IPS-20b (cell line): ENCODE measurements at regions not wholly inside any gene's neighbourhood (a gene's known extent, or its start where the extent isn't known, plus 50 kb on each side); places are given as distances from the start of the nearest gene placed in this dataset.

Experiments
- H3K27ac ChIP-seq: one replicate; pipeline ENCODE4 v1.5.1; 2013; ENCODE audit warnings: low read length
- H3K27me3 ChIP-seq: 2 replicates; pipeline ENCODE4 v1.6.1; 2013; ENCODE audit warnings: mild to moderate bottlenecking, low read length, inconsistent platforms; ENCODE audit not compliant: insufficient read depth
- H3K36me3 ChIP-seq: 2 replicates; pipeline ENCODE4 v1.6.1; 2013; ENCODE audit warnings: low read depth, mild to moderate bottlenecking, inconsistent platforms, low read length, moderate library complexity; ENCODE audit not compliant: insufficient read depth
- H3K4me1 ChIP-seq: 2 replicates; pipeline ENCODE4 v1.6.1; 2013; ENCODE audit warnings: mild to moderate bottlenecking, control low read depth, inconsistent platforms, low read length, moderate library complexity; ENCODE audit not compliant: insufficient read depth
- H3K4me3 ChIP-seq: 2 replicates; pipeline ENCODE4 v1.5.1; 2013; ENCODE audit warnings: mild to moderate bottlenecking, low read length, inconsistent platforms
- H3K9ac ChIP-seq: 2 replicates; pipeline ENCODE4 v1.6.1; 2013; ENCODE audit warnings: low read depth, mild to moderate bottlenecking, inconsistent platforms, low read length, moderate library complexity
- H3K9me3 ChIP-seq: 2 replicates; pipeline ENCODE4 v1.6.1; 2013; ENCODE audit warnings: mild to moderate bottlenecking, low read depth, low read length, inconsistent platforms; ENCODE audit not compliant: insufficient read depth

DNA sequence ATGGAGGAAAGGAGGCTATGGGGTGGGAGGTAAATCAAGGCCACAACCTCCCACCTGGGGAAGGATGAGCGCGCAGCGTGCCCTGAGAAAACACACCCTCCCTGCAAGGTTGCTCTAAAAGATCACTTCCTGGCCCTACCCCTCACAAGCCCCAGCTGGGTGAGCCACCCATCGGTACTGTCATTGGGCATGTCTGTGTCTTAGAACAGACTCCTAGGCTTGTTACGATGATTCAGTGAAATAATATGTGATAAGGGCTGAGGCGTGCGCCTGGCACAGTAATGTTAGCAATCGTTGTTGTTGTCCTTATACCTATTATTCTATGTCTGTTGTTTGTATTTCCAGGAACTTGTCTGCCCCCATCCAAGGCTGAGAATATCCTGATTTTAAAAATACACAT is 175.1 kb downstream of the ZFP36L2 start:
- Histone ChIP-seq H3K4me1 (no peaks in the 10 kb centered on the region; the same call in 1 of the 2 replicates), H3K4me3 (no peak overlapping the region), H3K27ac (no peak overlapping the region), H3K9me3 (no peaks in the 10 kb centered on the region), H3K9ac (no peak overlapping the region), H3K36me3 (no peaks in the 10 kb centered on the region), H3K27me3 (no peaks in the 10 kb centered on the region)

DNA sequence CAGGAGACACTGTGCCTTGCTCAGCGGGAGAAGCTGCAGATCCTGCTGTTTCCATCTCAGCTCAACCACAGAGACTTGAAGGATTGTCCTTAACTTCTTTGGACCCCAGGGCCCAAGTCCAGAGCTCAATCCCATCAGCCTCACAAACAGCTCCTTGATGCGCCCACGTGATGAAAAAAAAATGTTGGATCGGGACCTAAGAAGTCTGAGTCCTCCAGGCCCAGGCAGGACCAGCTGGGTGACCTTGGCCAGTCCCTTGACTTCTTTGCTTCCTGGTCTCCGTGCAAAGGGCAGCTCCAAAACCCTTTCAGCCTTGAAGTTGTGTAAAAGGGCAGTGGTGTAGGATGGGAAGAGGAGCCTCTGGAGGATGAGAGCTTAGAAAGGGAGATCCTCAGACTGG is 175.5 kb downstream of the ZFP36L2 start:
- Histone ChIP-seq H3K27me3 (no peaks in the 10 kb centered on the region), H3K4me1 (no peaks in the 10 kb centered on the region; the same call in 1 of the 2 replicates), H3K9me3 (no peaks in the 10 kb centered on the region), H3K27ac (no peak overlapping the region), H3K9ac (no peak overlapping the region), H3K36me3 (no peaks in the 10 kb centered on the region), H3K4me3 (no peak overlapping the region)

DNA sequence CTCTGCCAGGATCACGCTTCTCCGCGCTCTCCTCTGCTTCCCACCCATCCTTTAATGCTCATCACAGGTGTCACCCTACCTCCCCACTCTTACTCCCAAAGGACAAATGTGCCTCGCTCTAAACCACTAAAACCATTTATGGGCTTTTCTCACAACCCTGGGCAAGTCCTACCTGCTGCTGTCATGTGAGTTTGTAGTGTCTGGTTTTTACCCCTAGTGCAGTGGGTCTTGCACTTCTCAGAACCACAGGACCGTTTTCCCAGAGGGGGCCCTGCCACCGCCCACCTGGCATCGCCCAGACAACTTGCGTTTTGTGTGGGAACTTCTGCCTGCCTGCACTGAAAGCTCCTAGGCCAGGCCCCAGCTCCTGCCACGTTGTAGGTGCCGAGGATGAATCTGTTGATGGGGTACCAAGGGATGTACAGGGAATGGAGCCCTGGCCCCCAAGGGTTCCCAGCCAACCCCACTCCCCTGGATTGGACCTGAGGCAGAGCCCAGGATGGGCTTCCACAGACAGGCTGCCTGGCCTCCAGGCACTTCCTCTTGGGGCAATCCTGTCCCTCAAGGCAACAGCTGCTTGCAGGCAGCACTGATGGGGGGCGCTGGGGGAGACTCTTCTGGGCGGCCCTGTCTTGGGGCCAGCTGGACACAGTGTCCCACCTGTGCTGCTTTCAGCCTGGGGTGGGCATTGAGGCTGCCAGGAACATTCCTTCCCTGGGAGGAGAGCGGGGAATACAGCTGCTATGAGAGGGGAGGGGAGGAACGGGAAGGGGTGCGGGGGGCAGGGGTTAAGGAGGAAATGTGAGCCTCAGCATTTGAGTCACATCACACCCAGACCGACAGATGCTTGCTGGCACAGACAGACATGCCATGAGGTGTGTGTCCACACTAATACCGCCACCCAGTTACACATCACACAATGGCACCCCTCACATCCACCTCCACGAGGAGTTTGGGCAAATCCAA is 176.3 kb downstream of the ZFP36L2 start:
- Histone ChIP-seq H3K27me3 (no peaks in the 10 kb centered on the region), H3K9ac (no peak overlapping the region), H3K4me3 (no peak overlapping the region), H3K4me1 (no peaks in the 10 kb centered on the region; the same call in 1 of the 2 replicates), H3K36me3 (no peaks in the 10 kb centered on the region), H3K27ac (no peak overlapping the region), H3K9me3 (no peaks in the 10 kb centered on the region)

DNA sequence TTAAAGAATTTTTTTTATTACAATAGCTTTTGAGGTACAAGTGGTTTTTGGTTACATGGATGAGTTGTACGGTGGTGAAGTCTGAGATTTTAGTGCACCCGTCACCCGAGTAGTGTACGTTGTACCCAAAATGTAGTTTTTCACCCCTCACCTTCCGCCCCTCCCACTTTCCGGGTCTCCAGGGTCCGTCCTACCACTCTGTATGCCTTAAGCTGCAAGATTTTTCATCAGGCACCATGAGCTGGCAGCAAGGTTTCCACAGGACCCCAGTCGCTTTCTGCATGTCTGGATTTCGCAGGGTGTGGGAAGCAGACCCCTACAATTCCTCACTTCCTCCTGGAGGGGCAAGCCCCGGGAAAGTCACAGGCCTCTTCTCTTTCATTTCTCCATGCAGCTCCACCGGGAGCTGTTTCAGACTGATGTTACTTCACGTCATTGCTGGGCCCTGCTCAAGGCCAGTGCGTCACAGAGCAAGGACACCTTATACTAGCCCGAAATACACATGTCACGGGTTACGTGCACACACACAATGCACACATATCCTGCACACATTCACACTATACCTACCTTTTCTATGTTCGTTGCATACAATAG is 179.1 kb downstream of the ZFP36L2 start:
- no peak overlapping the region for H3K27ac ChIP-seq
- no peaks in the 10 kb centered on the region for H3K9me3 ChIP-seq
- H3K4me1 ChIP-seq, result peaks cover under 1% of the 10 kb centered on the region; the same call in 1 of the 2 replicates
- H3K9ac ChIP-seq, result no peak overlapping the region
- no peaks in the 10 kb centered on the region for H3K36me3 ChIP-seq
- H3K4me3 ChIP-seq, result no peak overlapping the region
- H3K27me3 ChIP-seq, result no peaks in the 10 kb centered on the region

DNA sequence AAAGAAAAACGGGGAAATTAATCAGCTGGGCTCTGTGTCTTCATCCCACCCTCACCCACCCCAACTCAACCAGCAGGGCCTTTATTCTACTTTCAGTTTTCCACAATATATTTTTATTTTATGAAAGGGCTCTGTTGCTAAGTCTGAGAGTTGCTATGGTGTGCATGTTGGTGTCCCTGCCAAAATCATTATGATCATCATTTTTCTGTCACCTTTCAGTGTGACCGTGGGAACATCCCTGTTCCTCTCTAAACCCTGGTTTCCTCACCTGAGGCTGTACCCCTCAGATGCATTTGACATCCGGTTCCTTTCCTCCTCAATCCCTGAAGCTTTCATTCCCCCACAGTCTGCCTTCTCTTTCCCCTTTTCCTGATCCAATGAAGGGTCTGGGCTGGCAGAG is 180.5 kb downstream of the ZFP36L2 start:
- Histone ChIP-seq H3K4me1 (peaks cover 10% of the 10 kb centered on the region; the same call in 1 of the 2 replicates), H3K9ac (no peak overlapping the region), H3K27ac (no peak overlapping the region)

DNA sequence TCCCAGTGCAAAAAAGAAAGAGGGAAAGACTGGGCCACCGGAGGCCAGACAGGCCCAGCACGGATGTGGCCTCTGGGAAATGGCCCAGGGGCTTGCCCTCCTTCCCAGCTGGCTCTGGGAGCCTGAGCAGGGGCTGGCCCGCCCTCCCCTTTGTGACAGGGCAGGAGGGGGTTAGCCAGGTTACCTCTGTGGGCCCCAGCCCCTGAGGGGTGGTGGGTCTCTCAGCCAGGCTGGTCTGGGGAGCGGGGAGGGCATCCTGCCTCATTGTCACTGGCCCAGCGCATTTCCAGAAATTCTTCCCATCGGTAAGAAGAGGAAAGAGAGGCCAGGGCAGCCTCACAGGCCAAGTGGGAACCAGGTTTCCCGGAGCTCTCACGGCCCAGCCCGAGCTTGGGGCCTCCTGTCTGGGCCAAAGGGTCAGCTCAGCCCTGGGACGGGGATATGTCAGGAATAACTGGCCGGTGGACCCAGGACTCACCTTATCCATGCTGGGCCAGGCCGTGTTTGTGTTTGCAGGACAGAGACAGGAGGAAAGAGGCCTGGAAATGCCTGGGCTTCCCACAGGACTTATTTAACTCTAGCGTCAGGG is 182.2 kb downstream of the ZFP36L2 start:
- no peaks in the 10 kb centered on the region for H3K9me3 ChIP-seq
- no peak overlapping the region for H3K4me3 ChIP-seq
- H3K27ac ChIP-seq, result no peak overlapping the region
- H3K36me3 ChIP-seq, result no peaks in the 10 kb centered on the region
- no peaks in the 10 kb centered on the region for H3K27me3 ChIP-seq
- H3K4me1 ChIP-seq, result peaks cover 10% of the 10 kb centered on the region; the same call in 1 of the 2 replicates
- no peak overlapping the region for H3K9ac ChIP-seq

More for the DNA sequence above, 180.5 kb downstream of the ZFP36L2 start:
- Histone ChIP-seq H3K4me3 (no peak overlapping the region), H3K9me3 (no peaks in the 10 kb centered on the region), H3K36me3 (no peaks in the 10 kb centered on the region), H3K27me3 (no peaks in the 10 kb centered on the region)

DNA sequence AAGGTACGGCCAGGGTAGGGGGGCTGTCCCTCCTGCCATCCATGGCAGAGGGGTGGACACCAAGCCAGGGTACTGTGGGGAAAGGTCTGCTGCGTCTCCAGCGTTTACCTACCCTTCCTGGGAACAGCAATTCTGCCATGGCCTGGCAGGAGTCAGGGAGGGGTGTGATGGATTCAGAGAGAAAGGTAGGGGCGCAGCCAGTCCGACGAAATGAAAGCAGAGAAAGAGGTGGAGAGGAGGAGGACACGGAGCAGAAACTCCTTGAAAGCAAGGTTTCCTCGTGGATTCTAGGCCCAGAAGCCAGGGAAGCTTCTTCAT is 182.9 kb downstream of the ZFP36L2 start:
- no peak overlapping the region for H3K4me3 ChIP-seq
- no peaks in the 10 kb centered on the region for H3K27me3 ChIP-seq
- peaks cover 10% of the 10 kb centered on the region; the same call in 1 of the 2 replicates for H3K4me1 ChIP-seq
- no peaks in the 10 kb centered on the region for H3K36me3 ChIP-seq
- H3K9me3 ChIP-seq, result no peaks in the 10 kb centered on the region
- H3K27ac ChIP-seq, result no peak overlapping the region
- H3K9ac ChIP-seq, result no peak overlapping the region

DNA sequence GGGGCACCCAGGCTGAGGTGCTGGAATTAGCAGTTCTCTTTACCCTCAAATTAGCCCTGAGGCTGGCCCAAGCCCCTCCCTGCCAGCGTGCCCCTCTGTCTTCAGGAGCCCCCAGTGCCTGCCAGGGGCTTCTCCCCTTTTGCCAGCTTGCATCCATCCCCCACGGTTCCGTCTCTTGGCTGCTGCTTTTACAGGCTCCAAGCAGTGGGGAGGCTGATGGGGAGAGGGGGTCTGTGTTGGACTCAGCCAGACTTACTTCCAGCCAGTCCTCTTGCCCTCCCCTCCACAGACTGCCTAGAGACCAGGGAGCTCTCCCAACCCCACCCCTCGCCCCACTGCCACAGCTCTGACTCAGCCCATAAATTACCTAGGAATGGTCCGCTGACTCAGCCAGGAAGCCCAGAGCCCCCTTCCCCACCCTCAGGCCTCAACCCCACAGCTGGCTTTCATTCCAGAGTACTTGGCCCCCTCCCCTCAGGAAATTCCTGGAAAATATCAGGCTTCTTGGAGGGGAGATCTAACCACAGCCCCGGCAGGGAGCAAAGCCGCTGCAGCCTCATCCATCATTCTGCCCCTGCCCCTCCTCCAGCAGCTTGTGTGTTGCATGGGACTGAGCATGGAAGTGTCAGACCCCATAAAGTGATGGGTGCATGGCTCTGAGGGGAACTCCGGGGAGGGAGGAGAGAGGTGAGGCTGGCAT is 184.6 kb downstream of the ZFP36L2 start:
- Histone ChIP-seq H3K4me3 (no peak overlapping the region), H3K27me3 (no peaks in the 10 kb centered on the region), H3K4me1 (peaks cover 10% of the 10 kb centered on the region; the same call in 1 of the 2 replicates), H3K36me3 (no peaks in the 10 kb centered on the region), H3K9me3 (no peaks in the 10 kb centered on the region), H3K27ac (no peak overlapping the region), H3K9ac (peak overlapping the region; percentile 8; the same call in 1 of the 2 replicates)

DNA sequence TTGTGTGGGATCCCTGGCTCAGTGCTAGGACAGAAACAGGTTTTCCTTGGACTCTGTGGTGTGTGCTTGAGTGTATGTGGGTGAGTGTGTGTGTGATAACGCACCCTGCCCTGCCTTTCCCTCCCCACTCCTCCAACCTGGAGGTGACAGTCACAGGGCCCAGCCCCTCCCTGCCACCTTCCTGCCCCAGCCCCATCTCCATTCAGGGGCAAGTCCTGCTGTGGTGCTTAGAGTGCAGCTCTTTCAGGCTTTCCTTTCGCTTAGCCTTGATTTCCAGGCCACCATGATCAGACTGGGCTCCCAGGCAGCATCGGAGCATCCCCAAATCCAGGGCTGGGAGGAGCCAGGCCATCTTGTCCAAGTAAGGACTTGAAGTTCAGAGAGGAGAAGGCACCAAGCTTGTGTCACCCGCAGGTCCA is 185.2 kb downstream of the ZFP36L2 start:
- no peaks in the 10 kb centered on the region for H3K27me3 ChIP-seq
- no peak overlapping the region for H3K9ac ChIP-seq
- no peaks in the 10 kb centered on the region for H3K36me3 ChIP-seq
- H3K4me1 ChIP-seq, result peaks cover 10% of the 10 kb centered on the region; the same call in 1 of the 2 replicates
- H3K9me3 ChIP-seq, result no peaks in the 10 kb centered on the region
- no peak overlapping the region for H3K4me3 ChIP-seq
- no peak overlapping the region for H3K27ac ChIP-seq

DNA sequence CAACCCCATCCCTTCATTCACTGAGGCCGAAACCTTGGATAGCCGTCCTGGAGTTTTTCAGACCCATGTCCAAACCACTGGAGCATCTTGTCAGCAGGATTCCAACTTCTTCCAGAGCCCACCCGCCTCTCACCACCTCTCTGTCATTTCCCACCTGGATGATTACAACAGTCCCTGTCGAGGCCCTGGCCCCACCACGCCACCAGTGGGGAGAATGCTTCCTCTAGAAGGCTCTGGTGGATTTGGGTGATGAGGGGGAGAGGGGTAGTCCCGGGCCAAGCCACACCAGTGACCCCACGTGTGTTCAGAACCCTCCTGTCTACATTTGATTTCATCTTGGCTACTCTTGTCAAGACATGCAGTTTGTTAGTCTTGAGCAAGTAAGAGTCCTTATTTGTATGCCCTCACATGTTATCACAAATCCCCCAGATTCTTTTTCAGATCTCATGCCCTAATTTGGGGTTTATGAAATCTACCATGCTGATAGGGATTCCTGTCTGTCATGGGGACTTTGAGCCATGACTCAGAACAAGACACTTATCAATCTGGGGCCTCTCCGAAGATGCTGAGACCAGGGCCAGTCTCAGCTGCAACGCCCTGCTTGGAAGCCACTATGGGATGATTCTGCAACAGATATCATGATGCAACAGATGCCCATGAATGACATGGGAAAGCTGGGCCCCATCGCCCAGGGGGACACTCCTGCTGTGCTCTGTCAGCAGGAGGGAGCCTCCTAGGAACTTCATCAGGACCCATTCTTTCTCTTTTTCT is 186.1 kb downstream of the ZFP36L2 start:
- Histone ChIP-seq H3K9me3 (no peaks in the 10 kb centered on the region), H3K36me3 (no peaks in the 10 kb centered on the region), H3K4me1 (peaks cover 10% of the 10 kb centered on the region; the same call in 1 of the 2 replicates), H3K4me3 (no peak overlapping the region), H3K27me3 (no peaks in the 10 kb centered on the region), H3K27ac (no peak overlapping the region), H3K9ac (no peak overlapping the region)
